AG20443 (cell line): ENCODE measurements at regions not wholly inside any gene's neighbourhood (a gene's known extent, or its start where the extent isn't known, plus 50 kb on each side); places are given as distances from the start of the nearest gene placed in this dataset.

ENCODE experiments used
- DNase-seq: peaks from one replicate; pipeline ENCODE4 v3.0.0; 2012; ENCODE audit warnings: low spot score, mixed read lengths

DNA sequence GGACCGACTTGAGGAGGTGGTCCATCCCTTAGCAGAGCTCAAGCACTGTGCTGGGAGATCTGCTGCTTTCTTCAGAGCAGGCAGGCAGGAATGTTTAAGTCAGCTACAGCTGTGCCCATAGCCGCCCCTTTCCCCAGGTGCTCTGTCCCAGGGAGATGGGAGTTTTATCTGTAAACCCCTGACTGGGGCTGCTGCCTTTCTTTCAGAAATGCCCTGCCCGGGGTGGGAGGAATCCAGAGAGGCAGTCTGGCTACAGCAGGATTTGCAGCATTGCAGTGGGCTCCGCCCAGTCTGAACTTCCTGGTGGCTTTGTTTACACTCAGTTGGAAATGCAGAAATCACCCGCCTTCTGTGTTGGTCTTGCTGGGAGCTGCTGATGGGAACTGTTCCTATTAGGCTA lies 51.2 kb upstream of the SEMA3A start:
- no peak for DNase-seq
